Neuron (in vitro differentiated cells): ENCODE measurements at regions not wholly inside any gene's neighbourhood (a gene's known extent, or its start where the extent isn't known, plus 50 kb on each side); places are given as distances from the start of the nearest gene placed in this dataset.
"Not testable (repeated sequence)": the region's sequence is repeated elsewhere in the genome, so short reads cannot be mapped to it uniquely, and the experiment has no call there.

Experiments
- H2AFZ ChIP-seq: one replicate; pipeline ENCODE4 v1.6.1; 2013; ENCODE audit warnings: low read depth, mild to moderate bottlenecking, inconsistent platforms, low read length, moderate library complexity
- H3K27me3 ChIP-seq: one replicate; pipeline ENCODE4 v1.6.1; 2013; ENCODE audit warnings: low read length; ENCODE audit not compliant: insufficient read depth
- H3K36me3 ChIP-seq: one replicate; pipeline ENCODE4 v1.6.1; 2013; ENCODE audit warnings: low read length; ENCODE audit not compliant: insufficient read depth
- H3K4me1 ChIP-seq: one replicate; pipeline ENCODE4 v1.6.1; 2013; ENCODE audit warnings: low read length; ENCODE audit not compliant: insufficient read depth
- H3K4me3 ChIP-seq: 2 replicates; pipeline ENCODE4 v1.5.1; 2013; ENCODE audit warnings: mild to moderate bottlenecking, low read length, moderate library complexity
- H3K9me3 ChIP-seq: one replicate; pipeline ENCODE4 v1.6.1; 2013; ENCODE audit warnings: low read length

DNA sequence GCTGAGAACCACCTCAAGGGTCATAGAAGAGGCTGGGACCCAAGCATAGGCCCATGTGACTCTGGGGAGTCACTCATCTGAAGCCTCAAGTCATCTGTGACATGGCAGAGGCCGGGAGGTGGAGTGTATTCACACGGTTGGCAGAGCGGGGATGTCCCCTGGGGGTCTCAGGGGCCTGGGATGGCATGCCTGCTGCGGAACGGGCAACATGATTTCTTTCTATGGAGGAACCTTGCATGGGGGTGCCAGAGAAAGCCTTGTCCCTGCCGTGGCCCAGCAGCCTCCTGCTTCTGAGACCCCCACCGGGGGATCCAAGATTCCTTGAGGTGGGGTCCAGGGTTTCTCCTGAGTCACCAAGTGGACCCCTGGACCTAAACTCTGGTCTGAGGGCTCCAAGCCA, 173.7 kb upstream of the TPTE start:
- H3K9me3 ChIP-seq, H3K36me3 ChIP-seq, H2AFZ ChIP-seq, H3K4me1 ChIP-seq, H3K27me3 ChIP-seq, H3K4me3 ChIP-seq: not testable (repeated sequence)

GRCh38 chr21:10348150-10348549, 173.2 kb upstream of the TPTE start:
- H3K27me3 ChIP-seq, H3K4me3 ChIP-seq, H3K4me1 ChIP-seq, H2AFZ ChIP-seq, H3K36me3 ChIP-seq, H3K9me3 ChIP-seq: not testable (repeated sequence)

GRCh38 chr21:10354851-10355578, 166.4 kb upstream of the TPTE start:
- H3K36me3 ChIP-seq, H3K4me3 ChIP-seq, H3K27me3 ChIP-seq, H3K4me1 ChIP-seq, H2AFZ ChIP-seq, H3K9me3 ChIP-seq: not testable (repeated sequence)

GRCh38 chr21:10359120-10359519, 162.3 kb upstream of the TPTE start:
- H3K4me1 ChIP-seq, H3K4me3 ChIP-seq, H3K9me3 ChIP-seq, H3K27me3 ChIP-seq, H3K36me3 ChIP-seq, H2AFZ ChIP-seq: not testable (repeated sequence)

DNA sequence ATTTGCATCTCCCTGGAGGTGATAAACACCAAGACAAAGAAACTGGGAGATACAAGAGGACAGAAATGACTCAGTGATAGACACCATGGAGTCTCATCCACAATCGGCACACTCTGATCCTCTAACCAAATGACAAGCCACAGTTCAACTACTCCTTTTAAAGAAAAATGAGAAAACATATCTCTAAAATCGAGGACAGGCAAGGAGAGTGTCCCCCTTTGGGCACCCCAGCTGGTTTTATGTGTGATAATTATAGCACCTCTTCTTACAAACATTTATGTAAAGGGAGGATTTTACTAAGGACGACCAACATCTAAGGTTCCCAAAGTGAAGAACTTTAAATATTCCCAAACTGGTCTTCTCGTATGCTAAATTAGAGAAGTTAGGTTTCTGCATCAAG, 161.5 kb upstream of the TPTE start:
- not testable (repeated sequence) for H3K36me3 ChIP-seq, H3K27me3 ChIP-seq, H3K9me3 ChIP-seq, H3K4me1 ChIP-seq, H3K4me3 ChIP-seq, H2AFZ ChIP-seq

DNA sequence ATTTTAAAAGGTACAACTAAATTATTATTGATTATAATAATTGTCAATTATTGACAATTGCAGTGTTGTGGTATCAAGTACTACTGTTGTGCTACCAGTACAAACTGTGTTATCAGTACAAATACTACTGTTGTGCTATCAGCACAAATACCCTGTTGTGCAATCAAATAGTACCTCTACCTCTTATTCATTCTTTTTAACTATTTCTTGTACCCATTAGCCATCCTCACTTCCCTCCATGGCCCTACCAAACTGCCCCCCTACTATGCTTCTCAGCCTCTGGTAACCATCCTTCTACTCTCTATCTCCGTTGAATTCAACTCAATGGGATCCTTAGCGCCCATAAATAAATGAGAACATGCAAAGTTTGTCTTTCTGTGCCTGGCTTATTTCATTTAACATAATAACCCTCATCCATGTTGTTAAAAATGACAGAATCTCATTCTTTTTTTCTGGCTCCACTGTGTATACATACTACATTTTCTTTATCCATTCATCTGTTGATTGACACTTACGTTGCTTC, 160.1 kb upstream of the TPTE start:
- H3K36me3 ChIP-seq, H3K4me1 ChIP-seq, H3K4me3 ChIP-seq, H3K27me3 ChIP-seq, H3K9me3 ChIP-seq, H2AFZ ChIP-seq: not testable (repeated sequence)

- H3K9me3 ChIP-seq, H2AFZ ChIP-seq, H3K27me3 ChIP-seq, H3K36me3 ChIP-seq, H3K4me3 ChIP-seq, H3K4me1 ChIP-seq: not testable (repeated sequence)
Measured at GRCh38 chr21:10362816-10363215, 158.6 kb upstream of the TPTE start.

- not testable (repeated sequence) for H2AFZ ChIP-seq, H3K4me1 ChIP-seq, H3K9me3 ChIP-seq, H3K36me3 ChIP-seq, H3K4me3 ChIP-seq, H3K27me3 ChIP-seq
Measured at GRCh38 chr21:10363321-10363720, 158.1 kb upstream of the TPTE start.

DNA sequence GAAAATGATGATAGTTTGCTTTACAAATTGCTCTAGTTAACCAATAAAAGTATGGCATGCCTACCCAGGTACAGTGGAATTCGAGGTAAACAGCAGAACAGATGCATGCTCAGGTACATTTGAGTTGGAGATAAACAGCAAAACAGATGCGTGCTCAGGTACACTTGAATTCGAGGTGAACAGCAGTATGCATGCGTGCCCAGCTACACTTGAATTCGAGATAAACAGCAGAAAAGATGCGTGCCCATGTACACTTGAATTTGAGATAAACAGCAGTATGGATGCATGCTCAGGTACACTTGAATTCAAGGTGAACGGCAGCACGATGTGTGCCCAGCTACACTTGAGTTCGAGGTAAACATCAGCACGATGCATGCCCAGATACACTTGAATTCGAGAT, 155.2 kb upstream of the TPTE start:
- H3K9me3 ChIP-seq, H3K36me3 ChIP-seq, H3K4me3 ChIP-seq, H3K4me1 ChIP-seq, H3K27me3 ChIP-seq, H2AFZ ChIP-seq: not testable (repeated sequence)

- not testable (repeated sequence) for H2AFZ ChIP-seq, H3K27me3 ChIP-seq, H3K4me3 ChIP-seq, H3K36me3 ChIP-seq, H3K4me1 ChIP-seq, H3K9me3 ChIP-seq
Measured at GRCh38 chr21:10367586-10367985, 153.8 kb upstream of the TPTE start.

DNA sequence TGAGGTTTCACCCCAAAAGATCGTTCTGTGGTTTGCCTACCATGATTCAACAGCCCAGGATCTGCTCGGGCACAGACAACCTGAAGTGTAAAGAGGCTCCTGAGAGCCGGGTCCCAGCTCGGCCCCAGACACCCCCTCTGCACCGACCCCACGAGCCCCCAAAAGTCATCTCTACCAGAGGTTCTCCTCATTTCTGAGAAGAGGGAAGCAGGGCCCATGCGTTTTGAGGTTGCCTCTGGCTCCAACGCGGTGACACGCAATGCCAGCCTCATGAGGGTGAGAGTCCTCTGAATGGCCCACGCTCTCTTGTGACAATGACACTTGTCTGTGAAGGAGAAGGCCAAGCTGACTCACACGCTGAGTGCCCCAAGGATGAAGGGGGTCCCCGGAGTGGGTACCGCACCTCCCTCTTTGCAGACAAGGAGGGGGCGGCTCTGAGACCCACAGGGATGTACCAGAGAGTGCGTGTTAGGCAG, 153.0 kb upstream of the TPTE start:
- not testable (repeated sequence) for H3K4me3 ChIP-seq

DNA sequence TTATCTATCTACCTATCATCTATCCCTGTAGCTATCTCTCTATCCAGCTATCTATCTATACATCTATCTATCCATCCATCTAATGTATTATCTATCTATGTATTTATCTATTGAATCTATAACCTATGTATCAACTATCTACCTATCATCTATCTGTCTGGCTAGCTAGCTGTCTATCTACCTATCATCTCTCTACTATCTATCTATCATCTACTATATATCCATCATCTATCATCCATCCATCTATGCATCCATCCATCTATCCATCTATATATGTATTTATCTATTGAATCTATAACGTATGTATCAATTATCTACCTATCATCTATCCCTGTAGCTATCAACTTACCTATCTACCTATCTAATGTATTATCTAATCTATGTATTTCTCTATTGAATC, 152.1 kb upstream of the TPTE start:
- H2AFZ ChIP-seq, H3K36me3 ChIP-seq, H3K4me1 ChIP-seq, H3K4me3 ChIP-seq, H3K27me3 ChIP-seq, H3K9me3 ChIP-seq: not testable (repeated sequence)

More for the DNA sequence above, 153.0 kb upstream of the TPTE start:
- H2AFZ ChIP-seq, H3K27me3 ChIP-seq, H3K9me3 ChIP-seq, H3K4me1 ChIP-seq, H3K36me3 ChIP-seq: not testable (repeated sequence)

GRCh38 chr21:10377758-10378157, 143.6 kb upstream of the TPTE start:
- not testable (repeated sequence) for H3K4me3 ChIP-seq, H3K4me1 ChIP-seq, H3K27me3 ChIP-seq, H3K9me3 ChIP-seq, H3K36me3 ChIP-seq, H2AFZ ChIP-seq

DNA sequence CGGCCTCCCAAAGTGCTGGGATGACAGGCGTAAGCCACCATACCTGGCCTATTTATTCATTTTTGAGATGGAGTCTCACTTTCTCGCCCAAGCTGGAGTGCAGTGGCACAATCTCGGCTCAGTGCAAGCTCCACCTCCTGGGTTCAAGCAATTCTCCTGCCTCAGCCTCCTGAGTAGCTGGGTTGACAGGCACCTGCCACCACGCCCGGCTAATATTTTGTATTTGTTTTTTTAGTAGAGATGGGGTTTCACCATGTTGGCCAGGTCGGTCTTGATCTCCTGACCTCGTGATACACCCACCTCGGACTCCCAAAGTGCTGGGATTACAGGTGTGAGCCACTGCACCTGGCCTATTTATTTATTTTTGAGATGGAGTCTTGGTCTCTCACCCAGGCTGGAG, 141.6 kb upstream of the TPTE start:
- not testable (repeated sequence) for H3K27me3 ChIP-seq, H2AFZ ChIP-seq, H3K9me3 ChIP-seq, H3K36me3 ChIP-seq, H3K4me1 ChIP-seq, H3K4me3 ChIP-seq
